ENCODE measurements at regions not wholly inside any gene's neighbourhood (a gene's known extent, or its start where the extent isn't known, plus 50 kb on each side); places are given as distances from the start of the nearest gene placed in this dataset.

- TF ChIP-seq CTCF (IDR thresholded peaks at IDR 0.05 in 2 of 3, conservative IDR thresholded peaks at IDR 0.05 in 1 of 3; ENCODE audit: borderline replicate concordance in 1 of 3, insufficient read depth in 1 of 3, low read depth in 2 of 3, low read length in 2 of 3) (no peak), SP1 (IDR thresholded peaks at IDR 0.05; ENCODE audit: low read depth) (no peak), EZH2 (IDR thresholded peaks at IDR 0.05) (no peak), CEBPB (IDR thresholded peaks at IDR 0.05; ENCODE audit: low read depth) (no peak), ZNF274 (IDR thresholded peaks at IDR 0.05; ENCODE audit: low read depth, low read length) (no peak), POLR2A (IDR thresholded peaks at IDR 0.05; ENCODE audit: borderline replicate concordance, extremely low read depth, insufficient read depth, insufficient read length) (no peak), ZFX (IDR thresholded peaks at IDR 0.05) (no peak), POLR2AphosphoS5 (IDR thresholded peaks at IDR 0.05; ENCODE audit: low read depth, low read length) (no peak), RAD21 (IDR thresholded peaks at IDR 0.05; ENCODE audit: low read depth) (no peak), MAX (IDR thresholded peaks at IDR 0.05) (no peak), EGR1 (IDR thresholded peaks at IDR 0.05; ENCODE audit: low read depth) (no peak), JUND (IDR thresholded peaks at IDR 0.05) (no peak), SRF (IDR thresholded peaks at IDR 0.05; ENCODE audit: low read depth) (no peak), ATF3 (IDR thresholded peaks at IDR 0.05) (no peak)
Measured at GRCh38 chr7:26520483-26520882, 228.8 kb downstream of the SNX10 start.
